ENCODE measurements at regions not wholly inside any gene's neighbourhood (a gene's known extent, or its start where the extent isn't known, plus 50 kb on each side); places are given as distances from the start of the nearest gene placed in this dataset.

- WGBS (ENCODE audit: low lambda C conversion rate): 67% methylated on average over 10 of the region's 10 CpGs
- Histone ChIP-seq H3K27me3 (ENCODE audit: insufficient read depth) (no peaks in the 10 kb centered on the region), H3K9me3 (no peaks in the 10 kb centered on the region), H3K9me2 (no peaks in the 10 kb centered on the region), H3K9ac (no peak overlapping the region), H3K36me3 (replicated peaks in 1 of 2; ENCODE audit: control insufficient read depth in 1 of 2, insufficient read depth in 2 of 2, low read length in 1 of 2) (no peaks in the 10 kb centered on the region), H3K4me2 (no peak overlapping the region), H3K4me1 (ENCODE audit: control insufficient read depth in 1 of 2, insufficient read depth in 2 of 2, low read depth in 1 of 2, low read length in 1 of 2) (peaks cover 0 to 2% of the 10 kb centered on the region in 2 experiments; a peak in 1 of 4 replicates), H3K79me2 (ENCODE audit: insufficient read depth) (no peaks in the 10 kb centered on the region), H3K27ac (ENCODE audit: low read depth in 2 of 2, low read length in 1 of 2) (no peak overlapping the region), H2AFZ (ENCODE audit: low read depth) (no peak overlapping the region), H3K4me3 (ENCODE audit: low read depth in 2 of 2, low read length in 1 of 2) (no peak overlapping the region), H3F3A (replicated peaks; ENCODE audit: insufficient read depth) (no peaks in the 10 kb centered on the region), H4K20me1 (ENCODE audit: insufficient read depth) (no peaks in the 10 kb centered on the region)
- ChIA-PET POLR2A (no interaction called here), CTCF (no interaction called here)
- TF ChIP-seq SIN3A (IDR thresholded peaks at IDR 0.05; ENCODE audit: borderline replicate concordance, low read depth, low read length): no peak
- TF ChIP-seq EP300 (IDR thresholded peaks at IDR 0.05; ENCODE audit: borderline replicate concordance in 1 of 2, low read depth in 1 of 2, low read length in 1 of 2): no peak
- TF ChIP-seq JUND (IDR thresholded peaks at IDR 0.05): no peak
- TF ChIP-seq TEAD4 (IDR thresholded peaks at IDR 0.05; ENCODE audit: borderline replicate concordance, insufficient read depth): no peak
- TF ChIP-seq USF2 (IDR thresholded peaks at IDR 0.05; ENCODE audit: borderline replicate concordance, low read depth, low read length): no peak
- TF ChIP-seq RFX5 (IDR thresholded peaks at IDR 0.05; ENCODE audit: low read length): no peak
- TF ChIP-seq REST (IDR thresholded peaks at IDR 0.05; ENCODE audit: low read depth, low read length): no peak
- TF ChIP-seq PBX3 (IDR thresholded peaks at IDR 0.05): no peak
- no peak for TF ChIP-seq CHD2 (IDR thresholded peaks at IDR 0.05; ENCODE audit: low read length, partially characterized antibody)
- no peak for TF ChIP-seq RCOR1 (IDR thresholded peaks at IDR 0.05; ENCODE audit: low read length)
- TF ChIP-seq FOXJ3 (CRISPR knock-in tag; IDR thresholded peaks at IDR 0.05): no peak
- TF ChIP-seq TCF12 (IDR thresholded peaks at IDR 0.05): no peak
- no peak for TF ChIP-seq POLR2AphosphoS5 (IDR thresholded peaks at IDR 0.05; ENCODE audit: low read depth, low read length)
- TF ChIP-seq MXI1 (IDR thresholded peaks at IDR 0.05; ENCODE audit: low read depth, low read length): no peak
- no peak for TF ChIP-seq SMC3 (IDR thresholded peaks at IDR 0.05; ENCODE audit: low read depth, low read length)
- TF ChIP-seq NFIC (IDR thresholded peaks at IDR 0.05; ENCODE audit: borderline replicate concordance): no peak
- no peak for TF ChIP-seq MEF2A (IDR thresholded peaks at IDR 0.05; ENCODE audit: borderline replicate concordance, low read depth)
- TF ChIP-seq CTCF (IDR thresholded peaks at IDR 0.05): no peak
- TF ChIP-seq USF1 (IDR thresholded peaks at IDR 0.05; ENCODE audit: borderline replicate concordance, low read depth): no peak
- no peak for TF ChIP-seq RAD21 (IDR thresholded peaks at IDR 0.05; ENCODE audit: low read length)
- no peak for DNase-seq
These were observed 76.3 kb upstream of the TBX3 start for GRCh38 chr12:114760151-114760877.

Data from SK-N-SH (cell line).